PC-3 (cell line): ENCODE measurements at regions not wholly inside any gene's neighbourhood (a gene's known extent, or its start where the extent isn't known, plus 50 kb on each side); places are given as distances from the start of the nearest gene placed in this dataset.

Source experiments
- EZH2 ChIP-seq: fragments of 300-600 bp; sonication (generic); IDR thresholded peaks from one replicate; pipeline ENCODE4 v1.6.1; 2017; ENCODE audit warnings: antibody characterized with exemption, mild to moderate bottlenecking, low read length; ENCODE audit not compliant: unreplicated experiment
- EZH2phosphoT487 ChIP-seq: fragments of 300-600 bp; sonication (generic); IDR thresholded peaks from 2 replicates; pipeline ENCODE4 v1.6.1; 2018; ENCODE audit warnings: mild to moderate bottlenecking, antibody characterized with exemption, low read length, borderline replicate concordance
- TF ChIP-seq, protein P1 (sequence below): fragments of 300-600 bp; sonication (generic); conservative IDR thresholded peaks from 2 replicates; pipeline ENCODE4 v1.5.1; 2017; ENCODE audit warnings: antibody characterized with exemption, low read depth, mild to moderate bottlenecking, low read length

DNA sequence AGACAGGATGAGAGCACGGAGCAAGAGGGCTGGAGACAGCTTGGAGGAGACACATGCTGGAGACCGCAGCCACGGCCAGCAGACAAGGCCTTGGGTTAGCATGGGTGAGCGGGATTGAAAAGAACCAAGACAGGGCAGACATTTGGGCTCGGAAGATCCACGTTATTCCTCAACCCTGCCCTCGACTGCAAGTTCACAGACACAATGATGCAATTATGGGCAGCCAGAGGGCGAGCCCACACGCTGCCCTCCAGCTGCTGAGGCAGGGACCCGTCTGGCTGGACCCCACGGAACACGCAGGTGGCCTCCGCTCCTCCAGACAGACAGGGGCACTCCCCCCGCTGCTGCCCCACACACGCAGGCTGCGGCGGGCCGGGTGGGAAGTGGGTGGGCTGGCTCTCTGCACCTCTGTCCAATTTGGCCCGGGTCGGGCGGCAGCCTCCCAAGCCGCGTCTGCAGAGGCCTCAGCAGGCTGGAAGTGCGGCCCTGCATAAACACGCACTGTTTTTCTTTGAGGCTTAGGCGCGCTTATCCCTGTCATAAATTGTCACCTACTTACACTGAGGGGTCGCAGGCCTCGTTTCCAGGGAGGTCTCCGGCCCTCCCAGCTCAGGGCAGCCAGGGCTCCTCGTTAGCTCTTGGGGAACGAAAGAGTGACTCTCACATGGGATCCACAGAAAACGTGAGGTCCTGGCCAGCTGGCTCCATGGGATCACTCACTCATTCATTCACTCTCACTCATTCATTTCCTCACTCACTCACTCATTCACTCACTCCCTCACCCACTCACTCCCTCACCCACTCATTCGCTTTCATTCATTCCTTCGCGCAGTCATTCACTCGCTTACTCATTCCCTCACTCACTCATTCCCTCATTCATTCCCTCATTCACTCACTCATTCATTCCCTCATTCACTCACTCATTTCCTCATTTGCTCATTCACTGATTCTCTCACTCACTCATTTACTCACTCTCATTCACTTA, 303.9 kb downstream of the C16orf95 start:
- TF ChIP-seq, protein P1, sequence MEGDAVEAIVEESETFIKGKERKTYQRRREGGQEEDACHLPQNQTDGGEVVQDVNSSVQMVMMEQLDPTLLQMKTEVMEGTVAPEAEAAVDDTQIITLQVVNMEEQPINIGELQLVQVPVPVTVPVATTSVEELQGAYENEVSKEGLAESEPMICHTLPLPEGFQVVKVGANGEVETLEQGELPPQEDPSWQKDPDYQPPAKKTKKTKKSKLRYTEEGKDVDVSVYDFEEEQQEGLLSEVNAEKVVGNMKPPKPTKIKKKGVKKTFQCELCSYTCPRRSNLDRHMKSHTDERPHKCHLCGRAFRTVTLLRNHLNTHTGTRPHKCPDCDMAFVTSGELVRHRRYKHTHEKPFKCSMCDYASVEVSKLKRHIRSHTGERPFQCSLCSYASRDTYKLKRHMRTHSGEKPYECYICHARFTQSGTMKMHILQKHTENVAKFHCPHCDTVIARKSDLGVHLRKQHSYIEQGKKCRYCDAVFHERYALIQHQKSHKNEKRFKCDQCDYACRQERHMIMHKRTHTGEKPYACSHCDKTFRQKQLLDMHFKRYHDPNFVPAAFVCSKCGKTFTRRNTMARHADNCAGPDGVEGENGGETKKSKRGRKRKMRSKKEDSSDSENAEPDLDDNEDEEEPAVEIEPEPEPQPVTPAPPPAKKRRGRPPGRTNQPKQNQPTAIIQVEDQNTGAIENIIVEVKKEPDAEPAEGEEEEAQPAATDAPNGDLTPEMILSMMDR = no peak
- TF ChIP-seq EZH2 = no peak
- TF ChIP-seq EZH2phosphoT487 = no peak
